AG04450 (cell line): ENCODE measurements at regions not wholly inside any gene's neighbourhood (a gene's known extent, or its start where the extent isn't known, plus 50 kb on each side); places are given as distances from the start of the nearest gene placed in this dataset.

Experiments used
- CTCF ChIA-PET: fragments of 300-600, 350-600 bp; formaldehyde crosslinking; extraction: SDS; loops from one replicate; lab custom pipeline; 2022; ENCODE audit warnings: antibody characterized with exemption, inconsistent platforms; lab: Charles Lee
- POLR2A ChIA-PET: fragments of 350-600 bp; formaldehyde crosslinking; extraction: SDS; loops from one replicate; lab custom pipeline; 2021; ENCODE audit warnings: antibody characterized with exemption, inconsistent platforms; lab: Yijun Ruan, JAX
- DNase-seq: peaks from one replicate; pipeline ENCODE4 v3.0.0-alpha.2; 2011; ENCODE audit warnings: low read depth, low spot score
- H3K27ac ChIP-seq: one replicate; pipeline ENCODE4 v1.5.1; 2012; ENCODE audit warnings: low read depth, low read length, control low read depth
- H3K27me3 ChIP-seq: one replicate; pipeline ENCODE4 v1.6.0; 2012; ENCODE audit warnings: low read length; ENCODE audit not compliant: control insufficient read depth, insufficient read depth
- H3K4me3 ChIP-seq: 2 replicates; pipeline ENCODE4 v1.5.1; 2011; ENCODE audit warnings: mild to moderate bottlenecking, low read depth, low read length, control low read depth
- H3K9me3 ChIP-seq: 2 replicates; pipeline ENCODE4 v1.5.1; 2012; ENCODE audit warnings: low read length; ENCODE audit not compliant: control insufficient read depth, insufficient read depth
- TF ChIP-seq, protein P1 (sequence below): IDR thresholded peaks from 2 replicates; pipeline ENCODE4 v1.5.1; 2011; ENCODE audit warnings: low read depth, low read length, control low read depth, inconsistent platforms

DNA sequence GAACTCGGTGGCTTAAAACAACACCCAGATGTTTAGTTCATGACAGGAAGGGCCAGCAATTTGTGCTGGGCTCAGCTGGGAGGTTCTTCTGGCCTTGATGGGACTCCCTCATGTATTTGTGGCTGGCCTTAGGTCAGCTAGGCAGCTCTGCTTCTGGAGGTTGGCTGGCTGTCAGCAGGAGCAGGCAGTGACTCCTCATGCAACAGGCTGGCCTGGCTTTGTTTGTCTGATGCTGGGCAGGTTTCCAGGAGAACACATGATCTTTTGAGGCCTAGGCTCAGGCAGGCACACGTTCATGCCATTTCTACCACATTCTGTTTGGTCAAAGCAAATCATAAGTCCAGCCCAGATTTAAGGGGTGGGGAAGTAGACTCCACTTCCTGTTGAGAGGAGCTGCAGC lies 571.2 kb downstream of the TBC1D22A start:
- no peaks in the 10 kb centered on the region for H3K27me3 ChIP-seq
- peaks cover 21% of the 10 kb centered on the region for H3K9me3 ChIP-seq
- peak; percentile 48 for DNase-seq
- TF ChIP-seq, protein P1, sequence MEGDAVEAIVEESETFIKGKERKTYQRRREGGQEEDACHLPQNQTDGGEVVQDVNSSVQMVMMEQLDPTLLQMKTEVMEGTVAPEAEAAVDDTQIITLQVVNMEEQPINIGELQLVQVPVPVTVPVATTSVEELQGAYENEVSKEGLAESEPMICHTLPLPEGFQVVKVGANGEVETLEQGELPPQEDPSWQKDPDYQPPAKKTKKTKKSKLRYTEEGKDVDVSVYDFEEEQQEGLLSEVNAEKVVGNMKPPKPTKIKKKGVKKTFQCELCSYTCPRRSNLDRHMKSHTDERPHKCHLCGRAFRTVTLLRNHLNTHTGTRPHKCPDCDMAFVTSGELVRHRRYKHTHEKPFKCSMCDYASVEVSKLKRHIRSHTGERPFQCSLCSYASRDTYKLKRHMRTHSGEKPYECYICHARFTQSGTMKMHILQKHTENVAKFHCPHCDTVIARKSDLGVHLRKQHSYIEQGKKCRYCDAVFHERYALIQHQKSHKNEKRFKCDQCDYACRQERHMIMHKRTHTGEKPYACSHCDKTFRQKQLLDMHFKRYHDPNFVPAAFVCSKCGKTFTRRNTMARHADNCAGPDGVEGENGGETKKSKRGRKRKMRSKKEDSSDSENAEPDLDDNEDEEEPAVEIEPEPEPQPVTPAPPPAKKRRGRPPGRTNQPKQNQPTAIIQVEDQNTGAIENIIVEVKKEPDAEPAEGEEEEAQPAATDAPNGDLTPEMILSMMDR = no peak
- ChIA-PET CTCF (no interaction called here), POLR2A (no interaction called here)
- no peak overlapping the region for H3K4me3 ChIP-seq
- H3K27ac ChIP-seq = no peak overlapping the region

DNA sequence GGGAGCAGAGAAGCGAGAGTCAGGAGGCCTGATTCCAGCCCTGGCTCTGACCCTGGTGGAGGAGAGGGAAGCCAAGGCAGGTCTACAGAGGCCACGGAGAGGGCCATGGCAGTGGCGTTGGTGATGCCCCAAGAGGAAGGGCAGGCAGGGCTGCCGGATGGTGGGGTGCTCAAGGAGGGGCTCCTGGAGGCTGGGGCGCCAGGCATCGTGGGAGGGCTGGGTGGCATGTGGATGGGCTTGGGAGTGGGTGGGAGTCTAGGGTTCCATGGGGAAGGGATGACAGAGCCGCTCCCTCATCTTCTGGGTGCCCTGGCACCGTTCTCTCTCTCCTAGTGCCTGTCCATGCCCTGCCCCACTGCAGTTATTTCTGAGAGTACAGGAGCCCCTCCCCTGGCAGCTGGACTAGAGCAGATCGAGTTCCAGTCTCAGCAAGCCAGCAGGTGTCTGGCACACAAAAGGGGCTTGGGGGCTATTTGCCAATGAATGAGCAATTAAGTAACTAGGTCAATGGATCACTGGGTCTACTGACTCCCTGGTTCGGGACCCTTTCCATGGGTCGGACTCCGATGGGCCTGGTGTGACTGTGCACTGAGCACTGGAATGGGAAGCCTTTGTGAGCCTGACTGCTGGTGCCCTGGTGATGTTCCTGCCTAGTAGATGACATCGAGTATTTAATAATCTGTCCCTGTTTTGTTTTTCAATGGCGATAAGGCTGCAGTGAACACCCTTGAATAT lies 570.0 kb downstream of the TBC1D22A start:
- H3K9me3 ChIP-seq = peaks cover 21% of the 10 kb centered on the region
- H3K27ac ChIP-seq = no peak overlapping the region
- no peaks in the 10 kb centered on the region for H3K27me3 ChIP-seq
- ChIA-PET CTCF (no interaction called here), POLR2A (no interaction called here)
- DNase-seq = no peak
- no peak overlapping the region for H3K4me3 ChIP-seq
- TF ChIP-seq, protein P1 = no peak

DNA sequence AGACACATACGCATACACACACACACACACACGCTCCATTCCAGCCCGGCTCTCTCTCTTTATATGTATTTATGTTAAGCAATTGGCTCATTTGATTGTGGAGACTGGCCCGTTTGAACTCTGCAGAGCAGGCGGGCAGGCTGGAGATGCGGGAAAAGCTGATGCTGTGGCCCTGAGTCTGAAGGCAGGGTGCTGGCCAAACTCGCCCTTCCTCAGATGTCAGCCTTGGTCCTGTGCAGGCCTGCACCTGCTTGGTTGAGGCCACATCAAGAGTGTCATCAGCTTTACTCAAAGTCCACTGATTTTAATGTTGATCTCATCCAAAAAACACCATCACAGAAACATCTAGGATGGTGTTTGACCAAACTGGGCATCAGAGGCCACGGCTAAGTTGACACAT lies 569.3 kb downstream of the TBC1D22A start:
- Histone ChIP-seq H3K27me3 (no peaks in the 10 kb centered on the region), H3K27ac (no peak overlapping the region), H3K9me3 (peaks cover 21% of the 10 kb centered on the region), H3K4me3 (no peak overlapping the region)
- DNase-seq = no peak
- TF ChIP-seq, protein P1 = no peak
- ChIA-PET CTCF (no interaction called here), POLR2A (no interaction called here)

DNA sequence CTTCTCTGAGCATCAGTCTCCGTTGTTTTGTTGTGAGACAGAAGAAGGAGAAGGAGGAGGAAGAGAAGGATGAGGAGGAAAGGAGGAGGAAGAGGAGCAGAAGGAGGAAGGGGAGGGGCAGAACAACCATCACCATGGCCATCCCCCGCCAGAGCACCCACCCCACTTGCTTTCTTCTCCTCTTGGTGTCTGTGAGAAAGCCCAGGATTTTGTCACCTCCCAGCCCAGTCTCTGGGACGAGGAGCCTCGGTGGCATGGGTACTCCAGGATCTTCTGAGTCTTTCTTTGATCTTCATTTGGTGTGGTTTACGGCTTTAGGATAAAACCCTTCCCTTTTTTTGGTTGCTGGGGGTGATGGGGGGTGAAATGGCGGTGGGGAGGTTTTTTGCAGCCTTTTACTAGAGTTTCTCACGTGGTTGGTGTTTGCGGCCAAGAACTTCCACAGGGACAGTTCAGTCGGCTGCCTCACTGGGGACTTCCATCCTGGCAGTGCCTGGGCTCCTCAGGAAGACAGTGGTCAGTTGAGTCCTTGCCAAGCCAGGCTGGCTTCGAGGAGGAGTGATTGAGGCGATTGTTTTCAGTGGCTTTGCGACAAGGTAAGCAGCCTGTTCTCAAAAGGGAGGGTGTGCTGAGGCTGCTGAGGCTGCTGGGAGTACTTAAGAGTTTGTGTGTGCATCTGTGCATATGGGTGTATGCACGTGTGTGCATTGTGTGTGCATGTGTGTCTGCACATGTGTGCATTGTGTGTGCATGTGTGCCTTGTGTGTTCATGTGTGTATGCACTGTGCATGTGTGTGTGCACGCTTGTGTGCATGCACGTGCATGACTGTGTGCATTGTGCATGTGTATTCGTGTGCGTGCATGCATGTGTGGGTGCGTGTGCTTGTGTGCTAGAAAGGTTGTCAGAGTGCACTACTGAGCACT lies 567.5 kb downstream of the TBC1D22A start:
- H3K9me3 ChIP-seq = peaks cover 16% of the 10 kb centered on the region
- POLR2A ChIA-PET = no interaction called here
- TF ChIP-seq, protein P1 = no peak
- H3K27me3 ChIP-seq = no peaks in the 10 kb centered on the region
- peak overlapping the region; percentile 85 for H3K27ac ChIP-seq
- no peak for DNase-seq
- no peak overlapping the region for H3K4me3 ChIP-seq
- CTCF ChIA-PET = interaction anchor here (1.4 kb wide), 1 partner anchor 14 kb away, joined by 3 read pairs; no protein-coding TSS in a partner anchor
